ENCODE measurements at regions not wholly inside any gene's neighbourhood (a gene's known extent, or its start where the extent isn't known, plus 50 kb on each side); places are given as distances from the start of the nearest gene placed in this dataset.

DNA sequence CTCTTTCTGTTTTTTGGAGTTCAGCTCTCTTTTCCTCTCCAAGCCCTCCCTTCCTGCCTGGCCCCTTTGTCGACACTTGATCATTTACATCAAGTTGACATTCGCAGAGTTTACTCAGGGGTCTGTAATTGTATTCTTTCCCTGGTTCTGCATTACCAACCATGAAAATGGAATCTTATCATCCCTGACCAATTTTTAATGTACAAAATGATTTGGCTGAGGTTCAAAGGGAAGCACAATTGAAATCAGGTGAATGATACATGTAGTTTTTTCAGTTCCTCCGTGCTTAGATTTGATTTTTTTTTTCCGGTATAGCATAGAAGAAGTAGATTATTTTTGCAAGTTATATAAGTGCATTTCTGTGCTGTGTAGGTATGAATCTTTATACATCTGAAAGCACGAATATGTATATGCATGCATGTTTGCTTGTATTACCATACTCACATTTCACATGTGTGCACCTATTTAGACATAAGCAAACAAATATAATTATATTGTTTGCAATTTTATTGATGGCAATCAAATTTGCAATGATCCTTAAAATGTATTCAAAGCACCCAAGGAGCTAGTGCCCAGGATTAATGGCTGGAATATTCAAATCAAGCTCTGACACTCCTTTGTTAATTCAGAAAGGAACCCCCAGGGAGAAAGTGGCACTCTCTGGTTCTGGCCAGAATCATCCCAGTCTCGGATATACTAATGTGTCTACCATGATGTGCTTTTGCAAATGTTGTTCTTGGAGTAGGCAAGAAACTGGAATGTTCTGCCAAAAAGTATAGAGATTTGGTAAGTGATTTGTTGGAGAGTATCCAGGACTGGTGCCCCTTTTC, 189.3 kb downstream of the VRK1 start:
- DNase-seq, result no peak

DNA sequence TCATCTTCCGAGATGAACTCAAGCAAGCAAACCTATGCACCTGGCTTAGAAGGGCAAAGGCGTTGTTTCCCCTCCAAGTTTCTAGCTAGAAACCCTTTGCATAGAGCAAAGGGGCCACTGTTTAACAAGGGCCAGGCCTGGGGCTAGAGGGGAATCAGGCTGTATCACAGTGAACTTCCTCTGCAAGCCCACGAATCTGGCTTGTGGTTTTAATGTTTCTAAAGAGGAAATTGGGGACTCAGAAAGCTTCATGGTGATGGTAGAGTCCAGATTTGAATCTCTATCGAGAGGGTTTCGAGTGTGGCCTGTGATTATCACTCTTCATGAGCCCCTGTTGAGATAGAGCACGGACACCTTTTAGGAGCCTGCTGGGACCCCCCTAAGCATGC, 189.9 kb downstream of the VRK1 start:
- no peak for DNase-seq

DNA sequence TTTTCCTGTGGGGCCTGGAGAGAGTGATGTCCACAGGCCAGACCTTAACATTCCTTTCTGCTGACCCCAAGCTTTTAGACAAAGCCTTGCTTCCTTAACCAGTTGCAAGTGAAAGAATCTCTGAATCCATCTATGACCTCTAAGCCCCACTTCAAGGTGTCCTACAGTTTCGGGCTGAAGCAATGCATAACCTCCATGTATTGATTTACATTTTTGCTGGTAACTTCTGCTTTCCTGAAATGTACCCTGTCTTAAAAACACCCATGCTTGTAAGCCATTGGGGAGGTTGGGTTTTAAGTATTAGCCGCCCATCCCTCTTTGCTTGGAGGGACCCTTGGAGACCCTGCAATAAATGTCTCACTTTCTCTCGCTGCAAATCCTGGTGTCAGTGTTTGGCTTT, 190.6 kb downstream of the VRK1 start:
- no peak for DNase-seq

DNA sequence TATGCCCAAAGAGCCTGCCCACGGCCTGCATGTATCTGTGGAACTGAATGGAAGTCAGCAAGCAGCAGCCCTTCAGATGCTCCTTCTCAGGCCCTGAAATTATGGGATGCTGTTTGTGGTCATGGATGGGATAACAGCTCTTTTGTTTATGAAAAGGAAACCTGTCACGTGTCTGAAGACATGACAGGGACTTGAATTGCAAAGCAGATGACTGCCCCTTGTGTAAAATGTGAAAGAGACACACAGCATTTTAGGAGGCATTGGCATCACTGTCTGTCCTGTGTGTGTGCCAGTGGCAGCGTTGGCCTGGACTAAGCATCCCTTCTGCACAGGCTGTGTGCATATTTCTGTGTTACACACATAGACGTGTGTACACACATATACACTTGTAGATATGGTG, 192.1 kb downstream of the VRK1 start:
- DNase-seq, result no peak

DNA sequence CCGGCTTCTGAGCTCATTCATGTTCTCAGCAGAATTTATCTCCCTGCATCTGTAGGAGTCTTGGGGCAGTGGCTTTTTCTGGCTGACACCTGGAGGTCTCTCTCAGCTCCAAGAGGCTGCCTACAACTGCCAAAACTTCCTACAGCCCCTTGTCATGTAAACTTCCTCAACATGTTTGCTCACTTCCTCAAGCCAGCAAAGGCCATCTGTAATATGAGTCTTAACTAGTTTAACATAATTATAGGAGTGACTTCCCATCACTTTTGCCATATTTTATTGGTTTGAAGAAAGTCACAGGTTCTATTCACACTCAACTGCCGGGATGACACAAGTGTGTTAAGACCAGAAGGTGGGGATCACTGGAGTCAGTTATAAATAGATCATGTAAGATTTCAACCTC, 194.0 kb downstream of the VRK1 start:
- no peak for DNase-seq

DNA sequence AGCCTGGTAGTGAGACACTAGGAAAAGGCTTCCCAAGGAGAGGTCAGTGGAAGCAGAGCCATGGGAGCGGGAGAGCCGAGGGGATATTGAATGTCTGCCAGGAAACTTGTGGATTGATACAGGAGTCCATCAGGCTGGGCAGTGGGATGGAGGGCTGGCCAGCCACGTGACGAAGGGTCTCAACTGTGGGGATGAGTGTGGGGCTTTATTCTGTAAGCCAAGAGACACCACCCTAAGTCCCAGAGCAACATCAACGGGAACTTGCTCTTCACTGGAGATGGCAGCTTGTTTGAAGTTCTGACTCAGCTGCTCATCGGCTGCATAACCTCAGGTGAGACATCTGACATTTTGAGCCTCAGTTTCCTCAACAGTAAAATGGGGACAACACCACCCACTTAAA, 197.8 kb downstream of the VRK1 start:
- no peak for DNase-seq

DNA sequence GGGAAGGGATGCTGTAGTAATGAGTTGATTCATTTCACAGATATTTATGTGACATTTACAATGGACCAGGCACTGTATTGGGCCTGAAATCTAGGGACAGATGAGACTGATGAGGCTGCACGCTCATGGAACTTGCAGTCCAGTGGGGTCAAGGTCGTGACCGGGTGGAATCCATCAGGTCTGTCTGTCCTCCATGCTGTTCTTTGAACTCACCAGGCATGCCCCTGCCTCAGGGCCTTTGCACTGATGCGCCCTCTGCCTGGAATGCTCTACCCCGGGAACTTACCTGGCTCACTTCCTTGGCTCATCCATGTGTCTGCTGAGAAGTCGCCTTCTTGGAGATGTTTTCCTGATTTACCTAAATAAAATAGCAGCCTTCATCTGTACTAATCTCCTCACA, 200.1 kb downstream of the VRK1 start:
- no peak for DNase-seq

DNA sequence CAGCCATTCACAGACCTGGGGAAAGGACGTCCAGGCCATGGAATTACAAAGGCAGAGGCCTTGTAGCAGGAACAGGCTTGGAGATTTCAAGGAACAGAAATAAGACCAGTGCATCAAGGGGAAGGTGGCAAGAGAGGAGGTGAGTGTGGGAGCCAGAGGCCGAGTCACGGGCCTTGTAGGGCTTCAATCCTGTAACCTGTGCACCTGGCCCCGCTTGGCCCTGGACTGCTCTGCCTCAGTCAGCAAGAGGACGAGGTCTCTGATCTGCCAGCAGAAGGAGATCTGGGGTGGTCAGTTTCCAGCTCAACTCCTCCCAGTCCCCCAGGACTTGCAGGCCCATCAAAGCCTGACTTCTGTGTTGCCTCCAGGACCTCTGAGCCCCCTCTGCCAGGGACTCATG, 200.8 kb downstream of the VRK1 start:
- no peak for DNase-seq

DNA sequence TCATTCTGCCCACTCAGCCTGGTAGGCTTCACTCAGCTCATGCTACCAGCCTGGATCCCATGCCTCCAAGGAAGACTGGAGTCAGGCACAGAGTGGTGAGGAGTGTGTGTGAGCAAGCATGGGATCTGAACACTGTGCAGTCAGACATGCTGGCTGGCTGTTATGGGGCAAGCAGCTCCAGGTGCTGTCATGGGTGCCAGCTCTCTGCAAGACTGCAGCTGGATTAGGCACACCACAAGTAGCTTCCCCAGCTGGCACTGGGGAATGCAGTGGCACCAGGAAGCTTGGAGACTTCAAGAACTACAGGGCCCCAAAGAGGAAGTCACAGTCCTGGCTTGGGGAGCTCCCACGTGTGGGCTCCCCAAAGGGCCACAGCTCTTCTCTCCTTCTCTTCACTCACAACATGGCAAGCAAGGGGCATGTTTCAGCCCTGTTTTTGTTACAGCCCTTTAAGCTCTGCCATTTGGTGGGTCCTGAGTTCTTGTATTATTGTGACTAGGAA, 202.5 kb downstream of the VRK1 start:
- DNase-seq, result no peak

DNA sequence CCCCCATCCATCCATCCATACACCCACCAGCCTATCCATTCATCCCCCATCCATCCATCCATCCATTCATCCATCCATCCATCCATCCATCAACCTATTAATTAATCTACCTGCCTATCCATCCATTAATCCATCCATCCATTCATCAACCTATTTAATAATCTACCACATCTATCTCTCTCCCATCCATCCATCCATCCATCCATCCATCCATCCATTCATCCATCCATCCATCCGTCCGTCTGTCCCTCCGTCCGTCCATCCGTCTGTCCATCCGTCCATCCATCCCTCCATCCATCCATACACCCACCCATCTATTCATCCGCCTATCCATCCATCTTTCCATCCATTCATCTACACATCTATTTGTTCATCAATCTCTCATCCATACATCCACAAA, 205.3 kb downstream of the VRK1 start:
- DNase-seq, result no peak

DNA sequence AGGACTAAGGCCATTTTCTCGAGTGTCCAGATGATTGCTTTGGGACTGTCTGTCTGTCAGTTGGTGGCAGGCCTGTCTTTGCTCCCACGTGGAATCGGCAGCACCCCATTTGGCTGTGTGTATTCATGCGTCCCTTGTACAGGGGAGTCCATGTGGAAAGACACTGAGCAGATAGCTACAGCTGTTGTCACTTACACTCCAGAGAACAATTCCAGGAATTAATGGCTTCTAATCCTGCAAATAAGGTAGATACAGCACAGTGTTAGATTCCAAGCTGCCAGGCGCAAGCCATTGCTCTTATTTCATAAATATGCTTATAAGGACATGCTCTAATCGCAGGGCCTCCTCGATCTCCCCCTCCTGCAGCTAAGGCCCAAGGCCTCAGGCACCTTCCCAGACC, 208.8 kb downstream of the VRK1 start:
- no peak for DNase-seq

DNA sequence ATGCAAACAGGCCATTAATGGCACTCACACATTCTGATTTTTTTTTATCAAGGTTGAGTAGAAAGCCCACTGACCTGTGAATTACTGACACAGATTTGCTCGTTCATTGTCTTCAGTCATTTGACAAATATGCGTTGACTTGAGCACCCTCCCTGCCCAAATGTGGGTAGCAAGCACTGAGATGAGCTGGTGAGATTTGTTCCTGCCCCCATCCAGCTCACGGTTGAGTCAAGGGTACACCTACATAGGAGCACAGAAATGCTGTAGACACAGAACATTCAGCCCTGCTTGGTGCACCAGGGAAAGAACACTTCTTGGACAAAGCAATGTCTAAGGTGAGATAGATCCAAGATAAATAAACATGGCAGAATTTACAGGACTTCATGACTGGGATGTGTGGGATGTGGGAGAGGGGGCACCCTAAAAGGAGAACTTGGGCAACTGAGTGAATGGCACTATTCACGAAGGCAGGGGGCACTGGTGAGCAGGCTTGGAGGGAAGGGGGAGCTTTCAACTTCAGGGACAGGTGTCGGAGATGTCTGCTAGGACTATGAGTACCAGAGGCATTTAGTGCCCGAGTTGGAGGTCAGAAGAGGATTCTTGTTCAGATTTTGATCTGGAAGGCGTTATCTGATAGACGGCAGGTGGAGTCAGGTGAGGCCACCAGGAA, 213.4 kb downstream of the VRK1 start:
- DNase-seq, result no peak

DNA sequence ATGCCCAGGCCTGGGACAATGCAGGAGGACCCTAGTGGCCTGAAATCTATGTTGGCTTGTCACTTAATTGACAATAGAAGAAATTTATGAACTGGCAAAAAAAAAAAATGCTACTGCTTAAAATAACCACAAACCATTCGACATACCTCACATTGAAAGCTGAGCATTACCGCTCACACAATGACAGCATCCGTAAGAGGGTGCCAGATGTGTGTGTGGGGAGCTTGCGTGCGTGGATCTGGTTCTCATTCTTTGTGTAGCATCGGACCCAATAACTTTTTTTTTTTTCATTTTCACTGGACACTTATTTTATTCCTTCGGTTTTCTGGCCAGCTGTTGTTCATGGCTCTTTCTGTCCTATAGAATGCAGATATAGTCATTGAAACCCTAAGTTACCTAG, 216.7 kb downstream of the VRK1 start:
- no peak for DNase-seq

DNA sequence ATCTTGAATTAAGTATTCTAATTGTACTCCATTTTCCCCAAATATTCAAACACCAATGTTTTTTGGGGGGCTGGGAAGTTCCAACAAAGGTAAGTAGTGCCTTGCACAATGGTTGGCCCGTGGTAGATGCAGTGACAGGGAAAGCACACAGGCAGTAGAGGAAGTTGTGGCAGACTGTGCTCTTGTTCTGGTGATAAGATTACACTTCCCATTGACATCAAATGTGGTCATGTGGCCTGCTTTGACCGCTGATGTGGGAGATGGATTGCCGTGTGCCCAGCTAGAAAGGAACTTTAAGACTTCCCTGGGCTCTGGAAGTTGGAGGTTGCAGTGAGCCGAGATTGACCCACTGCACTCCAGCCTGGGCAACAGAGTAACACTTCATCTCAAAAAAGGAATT, 223.8 kb downstream of the VRK1 start:
- DNase-seq, result no peak

DNA sequence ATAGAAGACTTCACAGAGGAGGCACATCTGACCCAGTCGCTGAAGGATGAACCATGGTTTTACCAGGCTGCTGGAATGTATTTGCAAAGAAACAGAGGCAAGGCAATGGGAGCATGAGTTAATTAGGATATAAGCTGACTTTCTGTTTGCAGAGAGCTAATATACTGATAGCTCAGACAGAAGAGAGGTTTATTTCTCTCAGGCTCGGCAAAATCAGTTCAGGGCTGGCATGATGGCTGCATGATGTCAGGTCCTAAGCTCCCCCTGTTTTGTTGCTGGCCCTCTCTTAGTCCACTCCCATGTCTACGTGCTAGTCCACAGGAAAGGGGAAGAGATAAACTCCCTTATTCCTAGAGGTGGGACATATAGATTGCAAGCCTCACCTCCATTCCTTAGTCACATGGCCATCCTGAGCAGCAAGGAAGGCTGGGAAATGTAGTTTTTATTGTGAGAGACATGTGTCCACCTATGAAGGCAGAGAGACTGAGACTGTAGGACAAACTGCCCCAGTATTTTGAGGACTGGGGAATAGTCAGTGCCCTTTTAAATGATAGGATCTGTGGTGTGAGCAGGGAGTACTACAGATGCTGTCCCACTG, 224.5 kb downstream of the VRK1 start:
- DNase-seq, result no peak

DNA sequence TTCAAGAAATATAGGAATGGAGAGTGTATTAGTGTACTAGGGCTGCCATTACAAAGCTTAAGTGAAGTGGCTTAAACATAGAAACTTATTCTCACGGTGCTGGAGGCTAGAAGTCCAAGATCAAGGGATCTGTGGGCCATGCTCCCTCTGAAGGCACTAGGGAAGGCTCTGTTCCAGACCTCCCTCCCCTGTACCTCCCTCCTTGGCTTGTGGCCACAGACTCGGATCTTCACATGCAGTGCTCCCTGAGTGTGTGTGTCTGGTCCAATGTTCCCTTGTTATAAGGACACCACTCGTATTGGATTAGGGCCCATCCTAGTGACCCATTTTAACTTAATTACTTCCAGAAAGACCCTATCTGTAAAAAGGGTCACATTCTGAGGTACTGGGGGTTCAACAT, 225.6 kb downstream of the VRK1 start:
- no peak for DNase-seq

DNA sequence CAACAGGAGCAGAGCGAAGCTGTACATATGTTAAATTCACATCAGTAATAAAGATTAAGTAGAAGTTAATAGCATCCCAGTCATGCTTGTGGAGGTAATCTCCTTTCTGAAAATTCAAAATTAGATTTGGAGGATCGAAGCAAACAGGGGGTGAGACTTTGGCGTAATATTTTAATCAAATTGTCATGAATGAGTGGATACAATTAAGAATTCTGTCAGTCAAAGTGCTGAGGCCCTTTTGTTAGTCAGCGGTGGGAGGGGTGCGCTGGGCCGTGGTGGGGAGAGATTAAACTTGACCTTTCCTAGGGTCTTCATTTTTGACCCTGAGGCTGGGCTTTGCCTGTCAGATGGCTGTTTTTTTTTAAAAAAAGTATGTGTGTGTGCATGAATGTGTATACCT, 226.7 kb downstream of the VRK1 start:
- no peak for DNase-seq

DNA sequence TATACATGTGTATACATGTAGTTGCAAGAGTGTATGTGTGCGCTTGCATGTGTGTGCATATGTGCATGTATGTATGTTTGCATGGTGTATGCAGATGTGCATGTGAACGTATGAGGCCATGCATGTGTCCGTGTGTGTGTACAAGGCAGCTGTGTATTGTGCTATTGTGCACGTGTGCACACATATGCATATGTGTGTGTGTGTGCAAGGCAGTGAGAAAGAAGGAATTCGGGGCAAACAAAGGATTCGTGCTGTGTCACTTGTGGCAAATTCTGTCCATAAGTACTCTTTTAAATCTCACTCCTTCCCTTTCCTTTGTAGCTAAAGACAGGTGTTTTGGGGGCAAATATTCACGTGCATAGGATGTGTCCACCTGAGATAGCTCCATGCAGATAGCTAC, 227.1 kb downstream of the VRK1 start:
- no peak for DNase-seq

DNA sequence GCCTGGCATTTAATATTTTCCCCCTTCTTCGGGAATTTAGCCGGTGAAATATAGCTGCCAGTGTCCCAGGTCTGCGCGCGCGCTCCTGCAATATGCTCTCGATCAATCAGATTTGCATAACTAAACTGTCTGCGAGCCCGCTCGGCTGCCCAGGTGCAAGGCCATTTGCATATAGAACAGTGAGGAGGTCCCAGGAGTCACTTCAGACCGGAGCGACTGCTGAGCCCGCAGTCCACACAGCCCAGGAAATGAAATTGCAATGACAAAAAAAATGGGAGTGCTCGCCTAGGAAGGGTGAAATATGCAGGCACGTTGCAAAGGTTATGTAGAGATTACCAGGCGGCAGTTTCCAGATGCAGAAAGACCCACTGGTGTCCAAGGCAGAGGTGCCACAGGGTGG, 228.5 kb downstream of the VRK1 start:
- DNase-seq, result no peak

DNA sequence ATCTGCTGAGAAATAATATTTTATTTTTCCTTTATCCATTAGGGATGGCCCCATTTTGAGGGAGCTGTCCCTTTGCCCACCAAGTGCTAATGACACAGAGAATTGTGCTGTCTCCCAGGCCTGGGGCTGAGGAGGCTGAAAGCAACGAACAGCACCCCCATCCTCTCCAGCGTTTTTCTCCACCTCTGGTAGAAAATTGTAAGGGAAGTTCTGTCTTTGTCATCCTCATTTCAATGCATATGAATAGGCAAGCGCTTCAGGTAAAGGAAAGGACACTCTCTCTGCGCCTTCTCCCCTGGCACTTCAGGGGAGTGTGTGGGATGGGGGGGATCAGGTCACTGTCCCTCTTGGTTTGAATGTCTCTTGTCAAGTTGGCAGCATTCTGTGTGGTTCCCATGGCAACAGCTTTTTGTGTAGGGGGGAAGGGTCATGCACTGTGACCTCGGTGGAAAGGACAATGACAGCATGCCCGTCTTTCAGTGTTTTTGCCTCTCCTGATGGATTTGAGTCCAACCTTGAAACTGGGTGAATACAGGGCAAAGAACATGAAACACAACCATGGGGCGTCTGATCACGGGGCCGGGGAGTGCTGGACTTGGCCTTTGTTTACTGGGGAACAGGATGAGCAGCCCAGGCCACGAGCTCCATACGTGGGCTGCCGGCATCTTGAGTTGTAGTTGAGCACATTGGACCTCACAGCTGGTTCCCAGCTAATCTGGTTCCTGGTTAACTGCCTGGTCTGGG, 230.2 kb downstream of the VRK1 start:
- no peak for DNase-seq

DNA sequence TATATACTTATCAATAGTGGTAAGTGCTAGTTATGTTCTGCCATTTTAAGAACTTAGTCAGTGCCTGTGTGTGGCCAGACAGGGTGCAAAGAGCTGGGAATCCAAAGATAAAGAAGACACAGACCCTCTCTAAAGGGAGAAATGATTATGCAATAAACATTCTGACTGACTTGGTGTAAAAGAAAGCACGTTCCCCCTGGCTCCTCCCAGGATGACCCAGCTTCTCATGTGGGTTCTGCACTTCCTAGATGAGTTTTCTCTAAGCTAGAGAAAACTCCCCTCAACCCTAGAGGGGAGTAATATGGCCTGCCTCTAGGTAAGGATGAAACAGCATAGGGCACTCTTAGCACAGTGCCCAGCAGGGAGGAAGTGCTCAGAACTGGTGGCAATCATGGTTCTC, 231.2 kb downstream of the VRK1 start:
- no peak for DNase-seq

DNA sequence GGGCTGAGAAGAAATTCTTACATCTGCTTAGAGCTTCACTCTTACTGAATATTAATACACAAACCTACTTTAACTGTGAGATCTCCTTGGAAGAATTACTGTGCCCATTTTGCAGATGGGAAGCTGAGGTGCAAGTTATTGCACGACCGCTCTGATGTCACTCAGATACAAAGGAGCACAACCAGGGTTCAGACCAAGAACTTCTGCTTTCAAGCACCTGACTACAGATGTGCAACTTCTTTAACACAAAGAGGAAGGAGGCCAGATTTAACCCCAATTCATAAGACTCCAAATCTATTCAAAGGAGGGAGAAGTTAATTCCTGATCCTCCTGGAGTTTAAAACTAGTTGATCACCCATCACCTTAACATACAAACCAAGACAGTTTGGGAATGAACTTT, 232.6 kb downstream of the VRK1 start:
- DNase-seq, result no peak

DNA sequence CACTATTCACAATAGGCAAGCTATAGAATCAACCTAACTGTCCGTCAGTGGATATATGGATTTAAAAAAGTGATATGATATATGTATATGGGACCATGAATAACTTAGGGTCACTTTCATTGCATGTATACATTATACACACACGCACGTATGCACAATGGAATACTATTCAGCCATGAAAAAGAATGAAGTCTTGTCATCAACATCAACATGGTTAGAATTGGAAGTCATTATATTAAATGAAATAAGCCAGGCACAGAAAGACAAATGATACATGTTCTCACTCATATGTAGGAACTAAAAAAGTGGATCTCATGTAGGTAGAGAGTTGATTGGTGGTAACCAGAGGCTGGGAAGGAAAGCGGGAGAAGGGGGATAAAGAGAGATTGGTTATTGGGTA, 234.3 kb downstream of the VRK1 start:
- no peak for DNase-seq

Measured in stimulated activated CD4-positive, alpha-beta T cell treated with anti-CD3 and anti-CD28 coated beads, Interleukin-4, amount 100 ng/mL, for 24 hours (primary cell).